ENCODE measurements at regions not wholly inside any gene's neighbourhood (a gene's known extent, or its start where the extent isn't known, plus 50 kb on each side); places are given as distances from the start of the nearest gene placed in this dataset.

GRCh38 chr21:16193496-16194094, 463.8 kb downstream of the USP25 start:
- no peaks in the 10 kb centered on the region for H3K27me3 ChIP-seq
- peak overlapping the region; percentile 41 to 48 for H3K4me3 ChIP-seq
- H3K36me3 ChIP-seq: no peaks in the 10 kb centered on the region
- H3K4me1 ChIP-seq: peaks cover 0 to 6% of the 10 kb centered on the region in 2 donors
- TF ChIP-seq, protein P1, sequence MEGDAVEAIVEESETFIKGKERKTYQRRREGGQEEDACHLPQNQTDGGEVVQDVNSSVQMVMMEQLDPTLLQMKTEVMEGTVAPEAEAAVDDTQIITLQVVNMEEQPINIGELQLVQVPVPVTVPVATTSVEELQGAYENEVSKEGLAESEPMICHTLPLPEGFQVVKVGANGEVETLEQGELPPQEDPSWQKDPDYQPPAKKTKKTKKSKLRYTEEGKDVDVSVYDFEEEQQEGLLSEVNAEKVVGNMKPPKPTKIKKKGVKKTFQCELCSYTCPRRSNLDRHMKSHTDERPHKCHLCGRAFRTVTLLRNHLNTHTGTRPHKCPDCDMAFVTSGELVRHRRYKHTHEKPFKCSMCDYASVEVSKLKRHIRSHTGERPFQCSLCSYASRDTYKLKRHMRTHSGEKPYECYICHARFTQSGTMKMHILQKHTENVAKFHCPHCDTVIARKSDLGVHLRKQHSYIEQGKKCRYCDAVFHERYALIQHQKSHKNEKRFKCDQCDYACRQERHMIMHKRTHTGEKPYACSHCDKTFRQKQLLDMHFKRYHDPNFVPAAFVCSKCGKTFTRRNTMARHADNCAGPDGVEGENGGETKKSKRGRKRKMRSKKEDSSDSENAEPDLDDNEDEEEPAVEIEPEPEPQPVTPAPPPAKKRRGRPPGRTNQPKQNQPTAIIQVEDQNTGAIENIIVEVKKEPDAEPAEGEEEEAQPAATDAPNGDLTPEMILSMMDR (IDR thresholded peaks at IDR 0.05): no peak
- H3K27ac ChIP-seq: peak overlapping the region; percentile 76 to 81
- peaks cover 0 to 5% of the 10 kb centered on the region in 2 donors for H3K9me3 ChIP-seq
- no peak for DNase-seq (ENCODE audit: low spot score)

DNA sequence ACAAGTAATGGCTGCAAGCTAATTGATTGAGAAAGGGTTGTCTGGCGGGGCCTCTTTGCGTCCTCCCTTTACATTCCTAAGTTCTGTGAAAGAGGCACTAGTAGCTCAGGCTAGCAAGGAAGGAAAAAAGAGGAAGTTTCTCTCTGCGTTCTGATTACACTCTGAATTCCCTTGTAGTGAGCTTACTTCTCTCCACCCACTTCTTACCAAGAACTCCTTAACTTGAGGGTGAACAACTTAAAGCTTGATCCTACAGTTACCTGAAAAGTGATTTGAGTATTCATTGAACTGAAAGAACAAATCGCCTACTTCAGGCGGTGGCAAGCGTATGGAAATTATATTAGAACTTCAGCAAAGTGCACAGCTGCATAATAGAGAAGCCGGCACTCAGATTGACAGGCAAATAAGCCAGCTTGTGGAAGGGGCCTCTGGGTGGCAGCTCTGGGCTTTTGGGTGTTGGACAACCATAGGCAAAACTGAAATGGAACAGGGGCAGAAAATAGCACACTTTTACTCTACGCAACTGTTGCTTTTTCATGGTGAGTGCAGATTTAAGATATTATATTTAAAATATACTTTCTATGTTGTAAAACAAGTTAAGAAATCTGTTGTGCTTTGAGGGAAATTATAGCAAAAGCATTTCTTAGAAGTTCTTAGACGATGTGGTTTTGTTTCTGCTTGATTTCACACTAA, 464.5 kb downstream of the USP25 start:
- Histone ChIP-seq H3K4me3 (peak overlapping the region; percentile 41 to 48), H3K9me3 (peaks cover 0 to 5% of the 10 kb centered on the region in 2 donors), H3K4me1 (peaks cover 0 to 6% of the 10 kb centered on the region in 2 donors), H3K36me3 (no peaks in the 10 kb centered on the region), H3K27me3 (no peaks in the 10 kb centered on the region), H3K27ac (peak overlapping the region; percentile 76 to 81)
- DNase-seq (ENCODE audit: low spot score): peak; percentile 84
- TF ChIP-seq, protein P1 (IDR thresholded peaks at IDR 0.05): peak in 1 of 2 donors; percentile 57

- peak overlapping the region; percentile 76 to 81 for H3K27ac ChIP-seq
- peak overlapping the region; percentile 41 to 48 for H3K4me3 ChIP-seq
- peaks cover 0 to 6% of the 10 kb centered on the region in 2 donors for H3K4me1 ChIP-seq
- H3K27me3 ChIP-seq: no peaks in the 10 kb centered on the region
- DNase-seq (ENCODE audit: low spot score): no peak
- H3K36me3 ChIP-seq: no peaks in the 10 kb centered on the region
- H3K9me3 ChIP-seq: peaks cover 0 to 4% of the 10 kb centered on the region in 2 donors
- TF ChIP-seq, protein P1 (IDR thresholded peaks at IDR 0.05): no peak
Measured at GRCh38 chr21:16194788-16195537, 465.2 kb downstream of the USP25 start.

DNA sequence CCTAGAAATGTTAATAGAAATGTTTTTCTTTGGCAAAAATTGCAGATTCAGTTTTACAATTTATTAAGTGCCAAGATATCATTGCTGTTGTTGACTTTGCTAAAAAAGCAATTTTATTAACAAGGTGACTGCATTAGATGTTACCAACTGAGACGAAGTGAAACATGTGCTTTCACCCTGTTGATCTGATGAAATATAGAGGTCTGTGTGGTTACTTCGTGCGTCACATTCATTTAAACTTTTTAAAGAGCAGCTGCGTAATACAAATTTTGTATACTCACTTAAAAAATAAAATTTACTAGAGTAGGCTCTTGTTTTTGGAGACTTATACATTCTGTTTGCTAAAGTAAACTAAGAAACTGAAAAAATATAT, 465.7 kb downstream of the USP25 start:
- peak overlapping the region; percentile 41 to 48 for H3K4me3 ChIP-seq
- H3K4me1 ChIP-seq: peaks cover 0 to 6% of the 10 kb centered on the region in 2 donors
- no peaks in the 10 kb centered on the region for H3K36me3 ChIP-seq
- H3K9me3 ChIP-seq: no peaks in the 10 kb centered on the region
- peak overlapping the region; percentile 76 to 81 for H3K27ac ChIP-seq
- TF ChIP-seq, protein P1 (IDR thresholded peaks at IDR 0.05): no peak
- DNase-seq (ENCODE audit: low spot score): no peak
- H3K27me3 ChIP-seq: no peaks in the 10 kb centered on the region

DNA sequence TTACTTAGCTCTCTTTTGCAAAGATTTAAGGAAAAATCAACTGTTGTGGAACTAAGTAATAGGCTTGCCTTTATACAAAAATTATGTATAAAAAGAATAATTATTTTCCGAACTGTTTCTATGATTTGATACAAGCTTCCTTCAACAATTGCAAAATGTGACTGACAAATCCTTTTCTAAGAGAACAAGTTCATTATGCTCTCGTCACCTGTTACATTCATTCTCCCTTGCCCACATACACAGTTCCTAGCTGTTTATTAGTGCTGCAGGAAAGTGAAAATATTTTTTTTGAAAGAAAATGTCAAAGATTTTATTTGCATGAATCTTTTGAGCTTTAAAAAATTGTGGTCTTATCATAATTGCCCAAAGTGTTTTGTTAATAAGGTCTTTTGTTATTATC, 466.2 kb downstream of the USP25 start:
- Histone ChIP-seq H3K27me3 (no peaks in the 10 kb centered on the region), H3K27ac (peak overlapping the region; percentile 76 to 81), H3K36me3 (no peaks in the 10 kb centered on the region), H3K4me1 (peaks cover 0 to 6% of the 10 kb centered on the region in 2 donors), H3K4me3 (peak overlapping the region; percentile 41 to 48), H3K9me3 (no peaks in the 10 kb centered on the region)
- TF ChIP-seq, protein P1 (IDR thresholded peaks at IDR 0.05): no peak
- no peak for DNase-seq (ENCODE audit: low spot score)
